ENCODE measurements at regions not wholly inside any gene's neighbourhood (a gene's known extent, or its start where the extent isn't known, plus 50 kb on each side); places are given as distances from the start of the nearest gene placed in this dataset.
"Not testable (repeated sequence)": the region's sequence is repeated elsewhere in the genome, so short reads cannot be mapped to it uniquely, and the experiment has no call there.

DNA sequence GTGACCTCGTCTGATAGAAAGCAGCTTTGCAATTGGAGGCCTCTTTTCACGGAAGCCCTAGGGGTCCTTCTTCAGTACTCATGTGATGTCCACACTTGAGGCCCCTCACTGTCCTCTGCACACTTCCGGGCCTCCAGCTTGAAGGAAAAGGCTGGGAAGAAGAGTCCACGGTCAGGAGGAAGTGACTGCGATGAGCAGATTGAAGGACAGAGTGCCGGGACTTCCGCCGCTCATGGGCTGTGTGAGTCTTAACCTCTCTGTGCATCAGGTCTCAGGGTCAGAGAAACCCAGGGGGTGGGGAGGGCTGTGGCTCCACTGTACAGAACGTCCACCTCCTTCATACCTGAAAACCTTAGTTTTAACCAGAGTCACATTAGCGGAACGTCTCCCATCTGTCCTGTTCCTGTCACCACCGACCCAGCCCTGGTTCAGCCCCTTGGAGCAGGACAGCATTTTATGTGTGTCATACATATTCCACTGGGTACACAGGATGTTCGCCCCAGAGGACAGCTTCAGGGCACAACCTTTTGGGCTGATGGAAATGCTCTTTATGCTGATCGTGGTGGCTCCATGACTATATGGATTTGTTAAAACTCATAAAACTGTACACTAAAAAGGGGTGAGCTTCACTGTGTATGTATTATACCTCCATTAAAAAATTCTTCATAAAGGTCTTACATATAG lies 51.0 kb upstream of the SORCS2 start:
- Histone ChIP-seq H3K4me1 (no peaks in the 10 kb centered on the region; the same call in 1 of the 2 replicates), H3K36me3 (no peaks in the 10 kb centered on the region), H3K4me3 (no peak overlapping the region), H3K27me3 (peaks cover 9% of the 10 kb centered on the region; the same call in 1 of the 2 replicates), H3K9me3 (replicated peaks) (no peaks in the 10 kb centered on the region), H3K27ac (no peak overlapping the region)
- no peak for DNase-seq

DNA sequence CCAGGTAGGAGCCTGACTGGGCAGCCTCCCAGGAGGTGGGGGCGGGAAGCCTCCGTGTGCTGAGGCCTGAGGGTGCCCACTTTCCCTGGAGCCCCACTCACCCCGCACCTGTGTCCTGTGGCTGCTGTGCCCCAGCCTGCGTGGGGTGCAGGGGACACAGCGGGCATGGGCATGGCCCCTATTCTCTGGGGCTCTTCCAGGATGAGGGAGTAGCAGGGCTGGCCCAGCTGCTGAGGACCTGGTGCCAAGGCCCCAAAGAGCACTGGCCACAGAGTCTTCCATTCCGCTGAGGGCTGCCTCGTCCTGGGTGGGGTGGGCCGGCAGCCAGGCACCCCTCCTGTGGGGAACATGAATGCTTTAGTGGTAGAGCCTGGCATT lies 51.7 kb upstream of the SORCS2 start:
- Histone ChIP-seq H3K27me3 (peaks cover 9% of the 10 kb centered on the region; the same call in 1 of the 2 replicates), H3K9me3 (replicated peaks) (no peaks in the 10 kb centered on the region), H3K4me3 (no peak overlapping the region), H3K4me1 (no peaks in the 10 kb centered on the region; the same call in 1 of the 2 replicates), H3K27ac (no peak overlapping the region), H3K36me3 (no peaks in the 10 kb centered on the region)
- no peak for DNase-seq

DNA sequence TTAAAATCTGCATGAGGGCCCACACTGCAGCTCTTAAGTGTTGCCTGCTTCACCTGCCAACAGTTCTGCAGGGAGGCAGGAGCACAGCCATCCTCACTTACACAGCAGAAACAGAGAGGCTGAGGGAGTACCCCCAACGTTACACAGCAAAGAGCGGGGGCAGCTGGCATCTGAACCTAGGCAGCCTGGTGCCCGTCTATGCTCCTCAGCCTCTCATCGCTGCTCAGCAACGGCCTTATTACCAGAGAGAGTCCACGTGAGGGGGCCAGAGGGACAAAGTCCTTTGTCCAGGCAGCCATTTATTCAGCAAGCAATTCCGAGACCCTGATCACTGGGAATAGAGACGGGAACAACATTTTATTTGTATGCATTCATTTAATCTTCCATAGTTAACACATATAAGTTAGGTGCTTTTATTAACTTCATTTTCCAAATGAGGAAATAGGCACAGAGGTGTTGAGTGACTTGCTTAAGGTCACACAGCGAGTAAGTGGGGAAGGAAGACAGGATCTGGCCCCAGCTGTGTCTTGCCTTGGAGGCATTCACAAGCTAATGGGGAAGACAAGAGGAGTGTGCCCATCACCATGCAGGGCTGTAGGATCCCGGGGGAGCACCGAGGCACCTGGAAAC lies 52.2 kb upstream of the SORCS2 start:
- DNase-seq = no peak
- Histone ChIP-seq H3K27me3 (peaks cover 9% of the 10 kb centered on the region; the same call in 1 of the 2 replicates), H3K36me3 (no peaks in the 10 kb centered on the region), H3K4me1 (peaks cover under 1% of the 10 kb centered on the region; the same call in 1 of the 2 replicates), H3K27ac (no peak overlapping the region), H3K4me3 (no peak overlapping the region), H3K9me3 (replicated peaks) (no peaks in the 10 kb centered on the region)

DNA sequence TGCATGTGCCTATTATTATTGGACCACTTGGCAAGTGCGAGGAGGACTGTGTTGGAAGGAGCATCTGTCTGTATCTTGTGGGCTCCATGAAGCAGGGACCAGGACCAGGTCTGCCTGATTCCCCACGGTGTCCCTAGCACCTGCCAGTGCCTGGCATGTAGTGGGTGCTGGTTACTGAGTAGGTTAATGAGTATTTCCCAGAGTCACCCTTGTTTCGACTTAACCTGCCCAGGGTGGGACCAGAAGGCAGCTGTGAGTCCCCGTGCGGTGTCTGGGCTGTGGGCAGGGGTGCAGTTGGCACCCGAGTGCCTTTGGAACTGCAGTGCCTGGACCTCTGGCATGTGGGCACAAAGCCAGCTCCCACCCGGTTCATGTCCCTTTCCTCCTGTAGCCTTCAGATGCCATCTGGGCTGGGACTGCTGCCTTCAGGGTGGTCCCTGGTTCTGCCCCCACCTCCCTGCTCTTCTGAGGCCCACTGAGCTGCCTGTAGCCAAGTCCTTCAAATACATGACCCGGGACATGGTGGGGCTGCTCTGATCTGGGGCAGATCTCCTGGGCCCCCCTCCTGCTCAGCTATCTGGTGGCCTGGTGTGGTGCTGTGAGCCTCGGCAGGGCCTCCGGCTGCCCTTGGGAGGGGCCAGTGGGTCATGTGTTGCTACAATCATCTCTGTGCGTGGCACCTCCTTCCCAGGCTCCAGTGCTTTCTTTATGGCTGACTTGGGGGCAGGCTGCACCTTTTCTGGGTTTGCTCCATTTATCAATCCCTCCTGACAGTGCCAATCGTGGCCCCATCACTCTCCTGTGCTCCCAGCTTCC lies 53.0 kb upstream of the SORCS2 start:
- DNase-seq = no peak
- Histone ChIP-seq H3K27me3 (peaks cover 9% of the 10 kb centered on the region; the same call in 1 of the 2 replicates), H3K4me3 (no peak overlapping the region), H3K27ac (no peak overlapping the region), H3K36me3 (no peaks in the 10 kb centered on the region), H3K4me1 (peaks cover 8% of the 10 kb centered on the region; the same call in 1 of the 2 replicates), H3K9me3 (replicated peaks) (no peaks in the 10 kb centered on the region)

DNA sequence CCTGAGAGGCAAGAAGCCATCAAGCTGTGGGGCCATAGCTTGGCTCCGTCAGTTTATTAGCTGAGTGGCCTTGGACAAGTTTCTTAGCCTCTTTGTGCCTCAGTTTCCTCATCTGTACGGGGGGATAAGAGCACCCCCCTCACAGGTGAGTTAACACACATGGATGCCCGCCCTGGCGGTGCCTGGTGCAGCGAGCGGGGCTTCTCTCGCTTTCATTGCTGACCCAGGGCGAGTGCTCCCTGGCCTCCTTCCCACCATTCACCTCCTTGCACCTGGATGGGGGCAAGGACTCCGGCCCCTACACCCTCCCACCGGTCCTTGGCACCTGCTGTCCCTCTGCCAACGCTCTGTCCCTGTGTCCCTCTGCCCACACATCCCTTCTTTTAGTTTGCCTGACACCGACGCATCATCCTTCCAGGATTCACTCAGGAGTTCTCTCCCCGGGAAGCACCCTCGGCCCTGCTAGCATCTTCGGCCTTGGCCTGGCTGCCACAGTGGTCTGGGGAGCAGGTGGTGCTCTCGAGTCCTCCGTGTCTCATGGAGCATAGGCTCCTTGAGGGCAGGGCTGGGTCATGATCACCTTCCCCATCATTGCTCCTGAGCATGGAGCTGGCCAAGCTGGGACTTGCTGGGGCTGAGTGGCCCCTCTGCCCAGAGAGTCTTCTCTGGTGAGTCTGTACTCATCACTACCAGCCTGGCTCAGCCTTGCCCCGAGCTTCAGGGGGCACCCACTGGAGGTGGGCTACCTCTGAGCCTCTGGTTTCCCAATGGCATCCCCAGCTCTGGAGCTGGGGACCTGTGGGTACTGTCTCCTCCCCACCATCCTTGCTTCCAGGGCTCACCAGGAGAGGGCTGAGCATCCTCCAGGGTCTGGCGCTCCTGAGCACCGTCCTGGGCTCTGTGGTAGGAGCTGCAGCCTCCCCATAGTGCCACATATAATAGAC lies 53.8 kb upstream of the SORCS2 start:
- Histone ChIP-seq H3K27me3 (peaks cover 9% of the 10 kb centered on the region; the same call in 1 of the 2 replicates), H3K27ac (no peak overlapping the region), H3K4me3 (no peak overlapping the region), H3K9me3 (replicated peaks) (no peaks in the 10 kb centered on the region), H3K4me1 (peaks cover 8% of the 10 kb centered on the region; the same call in 1 of the 2 replicates), H3K36me3 (no peaks in the 10 kb centered on the region)
- DNase-seq = no peak

DNA sequence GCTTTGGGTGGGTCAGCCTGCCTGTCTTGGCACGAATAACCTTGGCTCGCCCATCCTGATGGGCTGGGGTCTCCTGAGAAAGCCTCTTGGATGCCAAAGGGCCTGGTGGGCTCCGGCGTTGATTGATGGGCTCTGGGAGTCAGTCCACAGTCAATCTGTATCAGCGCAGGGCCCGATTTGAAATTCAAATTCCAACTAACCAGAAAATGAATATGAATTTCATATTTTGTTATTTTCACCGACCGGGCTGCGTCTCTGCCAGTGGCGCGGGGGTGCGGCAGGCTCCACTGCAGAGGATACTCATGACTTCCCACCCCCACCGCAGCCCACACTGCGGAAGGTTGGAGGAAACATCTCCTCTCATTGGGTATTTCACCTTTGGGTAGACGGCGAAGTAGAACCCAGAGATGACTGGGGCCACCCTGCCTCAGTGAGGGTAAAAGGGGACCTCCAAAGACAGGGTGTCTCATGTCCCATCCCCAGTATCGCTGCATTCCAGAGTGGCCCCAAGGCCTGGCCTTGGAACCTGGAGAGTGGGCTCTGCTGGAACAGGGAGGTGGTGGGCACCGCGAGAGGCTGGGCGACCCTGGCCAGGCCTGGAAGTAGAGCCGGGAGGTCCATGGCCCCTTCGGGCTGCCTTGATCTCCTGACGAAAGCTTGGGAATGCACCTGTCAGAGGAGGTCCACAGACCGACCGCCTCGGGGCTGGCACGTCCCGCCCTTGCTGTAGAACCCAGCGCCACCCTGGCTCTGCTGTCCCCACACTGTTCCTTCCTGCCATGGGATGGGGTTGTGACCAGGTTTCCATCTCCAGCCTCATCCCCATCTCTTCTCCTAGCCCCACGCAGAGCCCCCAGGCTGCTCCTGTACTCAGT lies 54.8 kb upstream of the SORCS2 start:
- no peak for DNase-seq
- Histone ChIP-seq H3K4me3 (no peak overlapping the region), H3K27ac (no peak overlapping the region), H3K27me3 (peaks cover 1% of the 10 kb centered on the region; the same call in 1 of the 2 replicates), H3K36me3 (no peaks in the 10 kb centered on the region), H3K4me1 (peaks cover 8% of the 10 kb centered on the region; the same call in 1 of the 2 replicates), H3K9me3 (replicated peaks) (no peaks in the 10 kb centered on the region)

DNA sequence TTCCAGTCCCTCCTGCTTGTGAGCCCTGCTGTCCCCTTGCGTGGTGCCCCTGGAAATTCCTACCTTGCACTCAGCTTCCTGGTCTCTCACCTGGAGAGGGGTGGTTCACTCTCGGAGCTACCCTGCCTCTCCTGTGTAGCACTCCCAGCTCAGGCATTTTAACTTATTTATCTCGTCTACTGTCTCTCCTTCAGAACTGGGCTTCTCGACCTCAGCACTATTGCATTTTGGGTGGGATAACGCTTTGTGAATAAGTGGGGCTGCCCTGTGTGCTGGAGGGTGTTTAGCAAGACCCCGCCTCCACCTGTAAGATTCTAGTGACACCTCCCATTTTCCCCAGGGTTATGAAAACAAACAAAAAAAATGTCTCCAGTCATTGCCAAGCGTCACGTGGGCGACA lies 56.0 kb upstream of the SORCS2 start:
- no peak for DNase-seq
- Histone ChIP-seq H3K27me3 (no peaks in the 10 kb centered on the region; the same call in 1 of the 2 replicates), H3K4me3 (no peak overlapping the region), H3K36me3 (no peaks in the 10 kb centered on the region), H3K27ac (no peak overlapping the region), H3K4me1 (peaks cover 8% of the 10 kb centered on the region; the same call in 1 of the 2 replicates), H3K9me3 (replicated peaks) (no peaks in the 10 kb centered on the region)

DNA sequence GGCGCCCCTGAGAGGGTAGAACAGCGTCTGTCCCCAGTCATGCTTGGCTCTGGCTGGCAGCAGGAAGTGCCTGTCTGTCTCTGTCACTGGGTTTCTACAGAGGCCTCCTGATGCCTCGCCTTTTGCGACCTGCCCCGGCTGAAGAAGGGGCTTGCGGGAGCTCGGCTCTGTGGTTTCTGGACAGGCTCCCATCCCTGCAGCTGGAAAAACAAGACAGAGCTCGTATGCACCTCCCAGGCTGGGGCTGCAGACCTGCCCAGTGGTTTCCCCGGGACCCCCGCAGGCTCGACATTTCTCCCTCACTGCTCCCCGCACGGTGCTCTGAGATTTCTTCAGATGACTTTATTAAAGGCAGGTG lies 57.0 kb upstream of the SORCS2 start:
- peaks cover 8% of the 10 kb centered on the region; the same call in 1 of the 2 replicates for H3K4me1 ChIP-seq
- H3K4me3 ChIP-seq = no peak overlapping the region
- H3K27me3 ChIP-seq = no peaks in the 10 kb centered on the region
- no peaks in the 10 kb centered on the region for H3K9me3 ChIP-seq (replicated peaks)
- peak; percentile 74 to 78 for DNase-seq
- no peaks in the 10 kb centered on the region for H3K36me3 ChIP-seq
- H3K27ac ChIP-seq = no peak overlapping the region

DNA sequence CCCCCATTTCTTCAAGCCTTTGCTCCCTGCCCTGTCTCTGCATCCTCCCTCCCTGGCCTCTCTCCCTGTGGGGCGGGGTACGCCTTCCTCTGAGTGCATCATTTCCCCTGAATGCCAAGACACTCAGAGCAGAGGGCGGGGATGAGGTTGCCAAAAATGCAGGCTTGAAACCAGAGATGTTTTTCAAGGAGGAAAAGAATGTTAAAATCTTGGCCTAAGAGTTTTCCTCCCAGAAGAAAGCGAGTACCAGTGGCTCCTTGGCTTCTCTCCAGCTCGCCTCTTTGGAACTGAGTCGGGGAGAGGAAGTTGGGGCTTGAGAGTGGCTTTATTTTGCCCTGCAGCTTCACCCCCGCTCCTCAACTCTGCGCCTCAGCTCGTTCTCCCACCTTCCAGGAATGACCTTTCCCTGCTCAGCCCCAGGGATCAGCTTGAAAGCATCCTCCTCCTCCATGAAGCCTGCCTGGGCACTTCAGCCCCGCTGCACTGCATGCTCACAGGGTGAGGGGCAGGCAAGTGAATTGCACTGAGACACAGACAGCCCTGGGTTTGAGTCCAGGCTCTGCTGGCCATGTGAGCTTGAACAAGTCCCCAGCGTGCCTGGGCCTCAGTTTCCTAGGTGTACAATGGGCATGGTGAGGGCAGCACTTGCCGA lies 57.5 kb upstream of the SORCS2 start:
- Histone ChIP-seq H3K9me3 (replicated peaks) (no peaks in the 10 kb centered on the region), H3K4me3 (no peak overlapping the region), H3K36me3 (no peaks in the 10 kb centered on the region), H3K27me3 (no peaks in the 10 kb centered on the region), H3K27ac (no peak overlapping the region), H3K4me1 (peaks cover 8% of the 10 kb centered on the region; the same call in 1 of the 2 replicates)
- DNase-seq = peak; percentile 51 to 61

DNA sequence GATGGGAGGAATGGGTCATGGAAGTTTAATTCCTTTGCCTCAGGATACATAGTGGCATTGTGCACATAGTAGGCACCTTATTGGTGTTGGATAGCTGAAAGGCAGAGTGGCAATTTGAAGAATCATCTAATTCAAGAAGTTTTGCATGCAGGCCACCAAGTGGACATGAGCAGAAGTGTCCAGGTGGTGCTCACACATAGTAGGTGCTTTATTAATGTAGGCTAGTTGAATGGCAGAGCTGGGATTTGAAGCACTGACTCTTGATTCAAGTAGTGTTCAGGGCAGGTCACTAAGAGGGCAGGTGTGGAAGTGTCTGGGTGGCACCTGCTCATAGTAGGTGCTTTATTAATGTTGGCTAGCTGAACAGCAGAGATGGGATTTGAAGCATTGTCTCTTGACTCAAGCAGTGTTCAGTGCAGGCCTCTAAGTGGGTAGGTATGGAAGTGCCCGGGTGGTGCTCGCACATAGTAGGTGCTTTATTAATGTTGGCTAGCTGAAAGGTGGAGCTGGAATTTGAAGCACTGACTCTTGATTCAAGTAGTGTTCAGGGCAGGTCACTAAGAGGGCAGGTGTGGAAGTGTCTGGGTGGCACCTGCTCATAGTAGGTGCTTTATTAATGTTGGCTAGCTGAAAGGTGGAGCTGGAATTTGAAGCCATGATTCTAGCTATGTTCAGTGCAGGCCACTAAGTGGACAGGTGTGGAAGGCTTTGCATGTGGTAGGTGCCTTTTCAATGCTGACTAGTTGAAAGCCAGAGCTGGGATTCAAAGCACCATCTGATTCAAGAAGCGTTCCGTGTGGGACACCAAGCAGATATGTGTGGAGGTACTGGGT lies 58.3 kb upstream of the SORCS2 start:
- not testable (repeated sequence) for DNase-seq; H3K27ac ChIP-seq; H3K9me3 ChIP-seq (replicated peaks); H3K4me3 ChIP-seq; H3K27me3 ChIP-seq; H3K4me1 ChIP-seq; H3K36me3 ChIP-seq

DNA sequence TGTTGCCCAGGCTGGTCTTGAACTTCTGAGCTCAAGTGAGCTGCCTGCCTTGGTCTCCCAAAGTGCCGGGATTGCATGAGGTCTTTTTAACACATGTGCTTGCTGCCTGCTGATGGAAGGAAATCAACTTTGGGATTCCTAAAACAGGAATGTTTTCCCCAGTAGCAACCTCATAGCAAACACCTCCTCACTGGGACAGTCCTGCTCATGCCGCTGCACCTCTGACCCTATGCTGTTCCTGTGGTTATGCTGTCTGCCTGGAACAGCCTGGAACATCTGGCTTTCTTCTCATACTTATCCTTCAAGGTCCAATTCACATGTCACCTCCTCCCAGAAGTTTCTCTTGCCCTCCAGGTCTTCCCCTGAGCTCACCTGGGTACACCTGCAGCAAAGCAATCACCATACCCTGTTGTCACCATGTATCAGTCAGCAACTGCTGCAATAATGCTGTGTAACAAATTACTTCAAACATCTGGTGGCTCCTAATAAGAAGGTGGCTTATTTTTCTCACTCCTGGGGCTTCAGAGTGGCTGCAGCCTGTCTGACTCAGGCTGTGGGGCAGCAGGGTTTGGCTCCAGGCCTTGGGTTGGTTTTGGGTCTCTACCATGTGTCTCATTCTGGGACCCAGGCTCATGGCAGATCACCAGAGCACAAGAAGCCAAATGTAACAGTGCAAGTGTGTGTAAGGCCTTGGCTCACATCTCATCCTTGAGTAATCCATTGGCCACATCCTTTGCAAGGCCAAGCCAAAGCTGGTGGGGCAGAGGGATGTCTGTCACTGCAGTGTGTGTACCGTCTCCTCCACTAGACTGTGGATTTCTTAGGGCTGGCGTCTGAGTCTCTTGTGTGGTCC lies 59.4 kb upstream of the SORCS2 start:
- Histone ChIP-seq H3K27ac (no peak overlapping the region), H3K9me3 (replicated peaks) (no peaks in the 10 kb centered on the region), H3K36me3 (no peaks in the 10 kb centered on the region), H3K4me1 (peaks cover 8% of the 10 kb centered on the region; the same call in 1 of the 2 replicates), H3K4me3 (no peak overlapping the region), H3K27me3 (peaks cover 3% of the 10 kb centered on the region; the same call in 1 of the 2 replicates)
- DNase-seq = no peak
